ENCODE measurements at regions not wholly inside any gene's neighbourhood (a gene's known extent, or its start where the extent isn't known, plus 50 kb on each side); places are given as distances from the start of the nearest gene placed in this dataset.

- no peaks in the 10 kb centered on the region for H3K36me3 ChIP-seq (ENCODE audit: control insufficient read depth, insufficient read depth, low read length)
- H3K27me3 ChIP-seq (ENCODE audit: control insufficient read depth, insufficient read depth, low read length) = no peaks in the 10 kb centered on the region
- no peak overlapping the region for H3K4me3 ChIP-seq (ENCODE audit: low read depth, low read length)
- ChIA-PET POLR2A (no interaction called here), CTCF (no interaction called here)
- DNase-seq (ENCODE audit: low read depth) = no peak
- no peak for TF ChIP-seq CTCF (IDR thresholded peaks at IDR 0.05; ENCODE audit: insufficient read depth, low read depth, low read length)
These were observed 421.8 kb upstream of the MCTP2 start for GRCh38 chr15:93809516-93809915.

- Histone ChIP-seq H3K36me3 (ENCODE audit: control insufficient read depth, insufficient read depth, low read length) (no peaks in the 10 kb centered on the region), H3K4me3 (ENCODE audit: low read depth, low read length) (no peak overlapping the region), H3K27me3 (ENCODE audit: control insufficient read depth, insufficient read depth, low read length) (no peaks in the 10 kb centered on the region)
- POLR2A ChIA-PET = no interaction called here
- CTCF ChIA-PET = no interaction called here
- DNase-seq (ENCODE audit: low read depth) = no peak
- no peak for TF ChIP-seq CTCF (IDR thresholded peaks at IDR 0.05; ENCODE audit: insufficient read depth, low read depth, low read length)
These were observed 427.8 kb upstream of the MCTP2 start for GRCh38 chr15:93803421-93804152.

- CTCF ChIA-PET = no interaction called here
- no peaks in the 10 kb centered on the region for H3K36me3 ChIP-seq (ENCODE audit: control insufficient read depth, insufficient read depth, low read length)
These were observed 430.2 kb upstream of the MCTP2 start for GRCh38 chr15:93801206-93801605.

GRCh38 chr15:93800805-93801204 is 430.6 kb upstream of the MCTP2 start:
- Histone ChIP-seq H3K27me3 (ENCODE audit: control insufficient read depth, insufficient read depth, low read length) (no peaks in the 10 kb centered on the region), H3K36me3 (ENCODE audit: control insufficient read depth, insufficient read depth, low read length) (no peaks in the 10 kb centered on the region), H3K4me3 (ENCODE audit: low read depth, low read length) (no peak overlapping the region)
- POLR2A ChIA-PET = no interaction called here
- no peak for DNase-seq (ENCODE audit: low read depth)
- no peak for TF ChIP-seq CTCF (IDR thresholded peaks at IDR 0.05; ENCODE audit: insufficient read depth, low read depth, low read length)
- CTCF ChIA-PET = no interaction called here

More at GRCh38 chr15:93801206-93801605, 430.2 kb upstream of the MCTP2 start:
- H3K27me3 ChIP-seq (ENCODE audit: control insufficient read depth, insufficient read depth, low read length) = no peaks in the 10 kb centered on the region
- H3K4me3 ChIP-seq (ENCODE audit: low read depth, low read length) = no peak overlapping the region
- POLR2A ChIA-PET = no interaction called here
- DNase-seq (ENCODE audit: low read depth) = no peak
- no peak for TF ChIP-seq CTCF (IDR thresholded peaks at IDR 0.05; ENCODE audit: insufficient read depth, low read depth, low read length)

- H3K4me3 ChIP-seq (ENCODE audit: low read depth, low read length) = no peak overlapping the region
- H3K36me3 ChIP-seq (ENCODE audit: control insufficient read depth, insufficient read depth, low read length) = no peaks in the 10 kb centered on the region
- no peak for DNase-seq (ENCODE audit: low read depth)
- POLR2A ChIA-PET = no interaction called here
- CTCF ChIA-PET = no interaction called here
- TF ChIP-seq CTCF (IDR thresholded peaks at IDR 0.05; ENCODE audit: insufficient read depth, low read depth, low read length) = no peak
- no peaks in the 10 kb centered on the region for H3K27me3 ChIP-seq (ENCODE audit: control insufficient read depth, insufficient read depth, low read length)
These were observed 441.9 kb upstream of the MCTP2 start for GRCh38 chr15:93789441-93789840.

Measured in BJ (cell line).